HG03432 (cell line): ENCODE measurements at regions not wholly inside any gene's neighbourhood (a gene's known extent, or its start where the extent isn't known, plus 50 kb on each side); places are given as distances from the start of the nearest gene placed in this dataset.
"Not testable (repeated sequence)": the region's sequence is repeated elsewhere in the genome, so short reads cannot be mapped to it uniquely, and the experiment has no call there.

Source experiments
- ATAC-seq: cut with Tn5 transposase; IDR thresholded peaks from one replicate; pipeline ENCODE4 v1.9.1; 2021; ENCODE audit warnings: mild to moderate bottlenecking, moderate library complexity; ENCODE audit not compliant: unreplicated experiment

DNA sequence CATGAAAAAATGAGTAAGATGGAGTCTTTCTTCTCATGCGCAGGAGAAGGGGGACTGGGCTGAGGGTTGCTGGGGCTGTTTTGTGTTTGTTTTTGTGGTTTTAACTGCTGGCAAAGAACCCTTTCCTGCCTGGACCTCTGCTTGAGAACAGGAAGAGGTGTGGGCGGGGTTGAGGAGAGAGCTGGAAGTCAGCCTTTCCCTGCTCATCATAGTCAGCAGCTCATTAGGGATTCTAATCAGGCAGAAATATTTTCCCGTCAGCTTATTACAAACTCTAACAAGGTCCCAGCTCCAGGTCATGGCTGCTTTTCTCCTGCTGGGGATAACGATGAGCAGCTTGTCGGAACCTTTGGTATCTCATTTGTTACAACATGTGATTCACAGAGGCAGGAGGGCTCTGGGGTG, 185.0 kb upstream of the NRXN3 start:
- ATAC-seq: no peak

DNA sequence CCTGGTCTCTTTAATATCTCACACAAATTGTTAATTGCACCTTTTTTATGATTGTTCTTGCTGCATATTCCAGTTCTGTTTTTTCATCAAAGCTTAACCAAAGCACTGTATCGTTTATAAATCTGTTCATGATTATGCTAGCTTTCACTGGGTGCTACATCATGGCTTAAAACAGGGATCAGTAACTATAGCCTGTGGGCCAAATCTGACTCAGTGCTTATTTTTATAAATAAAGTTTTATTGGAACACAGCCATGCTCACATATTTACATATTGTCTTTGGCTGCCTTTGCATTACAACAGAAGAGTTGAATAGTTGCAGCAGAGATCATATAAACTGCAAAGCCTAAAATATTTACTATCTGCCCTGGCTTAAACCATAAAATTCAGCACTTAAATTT, 183.4 kb upstream of the NRXN3 start:
- ATAC-seq: no peak

DNA sequence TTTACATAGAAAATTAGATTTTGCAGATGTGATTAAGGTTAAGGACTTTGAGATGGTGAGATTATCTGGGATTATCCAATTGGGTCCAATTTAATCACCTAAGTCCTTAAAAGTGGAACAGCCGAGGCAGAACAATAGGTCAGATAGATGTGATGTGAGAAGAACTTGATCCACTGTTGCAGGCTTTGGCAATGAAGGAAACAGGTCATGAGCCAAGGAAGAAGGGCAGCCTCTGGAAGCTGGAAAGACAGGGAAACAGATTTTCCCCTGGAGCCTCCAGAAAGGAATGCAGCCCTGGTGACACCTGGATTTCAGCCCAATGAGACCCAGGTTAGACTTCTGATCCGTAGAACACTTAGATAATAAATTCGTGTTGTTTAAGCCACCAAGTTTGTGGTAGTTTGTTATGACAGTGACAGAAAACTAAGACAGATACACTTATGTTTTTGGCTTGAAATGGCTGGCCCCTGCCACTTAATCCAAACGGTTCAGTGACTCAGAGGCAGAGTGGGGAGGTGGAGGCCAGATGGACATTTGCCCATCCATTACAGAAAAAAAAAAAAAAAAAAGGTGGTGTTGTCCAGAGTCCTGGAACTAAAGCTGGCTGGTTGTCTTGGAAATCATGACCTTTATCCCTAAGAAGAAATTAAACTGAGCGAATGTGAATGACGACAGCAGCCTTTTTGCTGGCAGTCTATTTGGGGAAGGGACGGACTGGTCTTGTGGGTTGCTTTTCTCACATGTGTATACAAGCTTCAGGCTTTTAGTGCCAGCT, 181.9 kb upstream of the NRXN3 start:
- no peak for ATAC-seq

DNA sequence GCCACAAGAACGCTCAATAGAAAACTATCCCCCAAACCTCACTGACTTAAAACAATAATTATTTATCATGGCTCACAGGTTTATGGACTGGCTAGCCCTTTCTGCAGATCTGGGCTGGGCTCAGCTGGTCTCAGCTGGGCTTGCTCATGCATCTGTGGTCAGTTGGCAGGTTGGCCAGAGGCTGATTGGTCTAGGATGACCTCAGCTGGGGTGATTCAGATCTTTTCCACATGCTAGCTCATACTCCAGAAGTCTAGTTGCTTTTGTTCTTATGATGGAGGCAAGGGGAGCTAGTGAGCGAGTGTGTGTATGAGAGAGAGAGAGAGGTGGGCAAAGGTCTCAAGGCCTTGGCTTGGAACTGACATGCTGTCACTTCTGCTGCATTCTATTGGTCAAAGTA, 181.2 kb upstream of the NRXN3 start:
- no peak for ATAC-seq

DNA sequence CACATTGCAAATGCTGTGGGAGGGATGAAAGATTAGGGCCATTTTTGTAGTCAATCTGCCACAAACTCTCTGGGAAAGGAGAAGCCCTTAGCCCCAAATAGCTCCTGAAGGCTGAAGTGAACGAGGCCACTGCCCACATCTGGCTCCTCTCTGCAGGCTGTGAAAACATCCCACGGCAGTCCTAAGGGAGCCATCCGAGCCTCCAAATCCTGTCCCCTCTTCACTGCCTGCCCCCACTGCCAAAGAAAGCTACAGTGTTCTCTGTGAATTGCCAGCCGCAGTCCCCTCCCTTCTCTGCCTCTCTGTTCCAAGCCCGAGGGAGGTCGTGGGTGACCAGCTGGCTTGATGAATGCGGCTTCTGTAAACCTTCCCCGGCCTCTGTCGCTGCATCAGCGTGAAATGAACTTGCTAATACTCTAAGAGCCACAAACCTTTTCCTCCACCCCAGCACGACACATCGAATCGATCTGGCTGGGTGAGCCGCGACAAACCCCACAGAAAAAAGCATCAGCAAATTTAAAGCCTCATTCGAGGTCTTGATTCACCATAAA, 180.7 kb upstream of the NRXN3 start:
- no peak for ATAC-seq

DNA sequence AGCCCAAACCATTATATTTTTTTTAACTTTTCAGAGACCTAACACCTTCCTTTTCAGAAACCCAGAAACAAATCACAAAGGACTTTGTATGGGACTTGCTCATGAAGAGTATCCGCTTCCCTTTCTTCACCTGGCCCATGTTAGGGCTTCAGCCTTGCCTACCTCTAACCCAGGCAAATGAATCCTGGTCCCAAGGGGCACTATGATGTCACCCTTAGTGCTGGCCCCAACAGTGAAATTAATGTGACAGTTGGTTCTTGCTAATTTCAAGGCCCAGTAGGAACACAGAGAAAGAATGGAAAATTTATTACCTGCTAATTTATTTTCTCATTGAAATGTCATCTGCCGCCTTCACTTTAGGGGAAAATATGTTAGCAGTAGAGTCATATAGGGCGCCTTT, 179.8 kb upstream of the NRXN3 start:
- no peak for ATAC-seq

DNA sequence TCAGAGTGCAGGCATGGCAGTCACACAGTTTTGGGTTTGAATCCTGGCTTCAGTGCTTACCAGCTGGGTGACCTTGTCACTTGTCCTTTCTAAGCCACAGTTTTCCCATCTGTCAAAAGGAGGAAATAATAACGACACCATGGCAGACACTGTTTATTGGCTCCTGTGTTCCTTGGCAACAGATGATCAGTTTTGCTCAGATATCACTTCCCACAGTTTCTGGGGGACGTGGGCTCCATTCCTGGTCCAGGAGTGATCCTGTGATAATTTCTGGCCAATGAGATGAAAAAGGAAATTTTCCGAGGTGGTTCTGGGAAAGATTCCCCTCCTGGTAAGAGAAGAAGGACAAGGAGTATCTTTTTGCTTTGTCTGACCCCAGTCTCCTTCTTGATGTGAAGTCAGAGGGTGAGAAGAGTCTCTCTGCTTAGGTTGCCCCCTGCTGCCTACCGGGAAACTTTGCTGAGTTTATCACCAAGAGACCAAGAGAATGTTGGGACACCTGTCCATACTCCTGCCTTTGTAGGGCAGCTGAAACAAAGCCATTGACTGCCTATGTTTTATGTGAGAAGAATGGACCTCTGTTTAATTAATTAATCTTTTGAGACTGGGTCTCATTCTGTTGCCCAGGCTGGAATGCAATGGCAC, 178.9 kb upstream of the NRXN3 start:
- no peak for ATAC-seq

DNA sequence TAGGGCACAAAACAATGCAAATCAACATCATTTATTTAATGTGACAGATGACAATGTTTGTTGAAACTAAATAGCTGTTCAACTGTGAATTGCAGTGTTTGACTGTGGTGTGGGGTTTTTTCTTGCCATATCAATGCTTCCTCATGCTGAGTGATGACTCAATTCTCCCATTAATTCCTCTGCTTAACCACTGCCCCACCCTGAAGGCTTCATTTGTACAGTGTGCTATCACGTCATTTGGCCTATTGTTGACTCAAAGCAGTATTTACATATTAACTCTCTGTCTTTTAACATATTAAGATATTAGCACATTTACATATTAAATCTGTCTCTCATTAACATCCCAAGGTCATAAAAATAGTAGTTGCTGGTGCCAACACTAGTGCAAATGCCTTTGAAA, 164.8 kb upstream of the NRXN3 start:
- no peak for ATAC-seq

DNA sequence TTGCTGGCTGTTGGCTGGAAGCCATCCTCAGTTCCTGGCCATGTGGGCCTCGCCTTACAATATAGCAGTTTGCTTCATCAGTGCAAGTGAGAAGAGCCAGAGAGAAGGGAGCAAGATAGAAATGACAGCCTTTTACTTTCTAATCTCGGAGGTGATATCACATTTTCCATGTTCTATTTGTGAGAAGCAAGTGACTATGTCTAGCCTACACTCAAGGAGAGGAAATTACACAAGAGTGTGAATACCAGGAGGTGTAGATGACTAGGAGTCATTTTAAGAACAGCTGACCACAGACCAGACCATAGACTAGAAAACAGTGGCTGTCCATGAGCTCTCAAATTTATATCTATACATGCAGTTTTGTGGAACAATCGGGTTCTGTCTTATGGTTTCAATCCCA, 163.0 kb upstream of the NRXN3 start:
- ATAC-seq: no peak

DNA sequence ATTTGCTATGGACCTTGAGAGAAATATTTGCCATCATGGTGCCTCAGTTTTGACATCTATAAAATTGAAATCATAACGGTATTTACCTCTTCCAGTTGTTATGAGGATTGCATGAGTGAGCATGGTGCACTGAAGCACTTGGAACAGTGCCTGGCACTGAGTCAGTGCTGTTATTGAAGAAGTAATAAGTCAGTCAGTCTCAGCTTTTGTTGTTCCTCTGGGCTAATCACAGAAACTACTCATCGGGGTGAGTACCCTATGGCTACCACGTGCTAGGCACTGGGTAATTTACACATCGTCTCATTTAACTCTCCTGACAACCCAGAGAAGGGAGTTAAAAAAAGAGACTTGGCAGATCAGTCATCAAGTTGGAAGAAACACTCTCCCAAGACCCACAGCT, 159.5 kb upstream of the NRXN3 start:
- ATAC-seq: no peak

DNA sequence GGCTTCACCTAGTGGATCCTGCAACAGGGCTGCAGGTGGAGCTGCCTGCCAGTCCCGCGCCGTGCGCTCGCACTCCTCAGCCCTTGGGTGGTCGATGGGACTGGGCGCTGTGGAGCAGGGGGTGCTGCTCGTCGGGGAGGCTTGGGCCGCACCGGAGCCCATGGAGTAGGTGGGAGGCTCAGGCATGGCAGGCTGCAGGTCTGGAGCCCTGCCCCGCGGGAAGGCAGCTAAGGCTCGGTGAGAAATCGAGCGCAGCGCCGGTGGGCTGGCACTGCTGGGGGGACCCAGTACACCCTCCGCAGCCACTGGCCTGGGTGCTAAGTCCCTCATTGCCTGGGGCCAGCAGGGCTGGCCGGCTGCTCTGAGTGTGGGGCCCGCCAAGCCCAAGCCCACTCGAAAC, 156.3 kb upstream of the NRXN3 start:
- ATAC-seq: not testable (repeated sequence)

DNA sequence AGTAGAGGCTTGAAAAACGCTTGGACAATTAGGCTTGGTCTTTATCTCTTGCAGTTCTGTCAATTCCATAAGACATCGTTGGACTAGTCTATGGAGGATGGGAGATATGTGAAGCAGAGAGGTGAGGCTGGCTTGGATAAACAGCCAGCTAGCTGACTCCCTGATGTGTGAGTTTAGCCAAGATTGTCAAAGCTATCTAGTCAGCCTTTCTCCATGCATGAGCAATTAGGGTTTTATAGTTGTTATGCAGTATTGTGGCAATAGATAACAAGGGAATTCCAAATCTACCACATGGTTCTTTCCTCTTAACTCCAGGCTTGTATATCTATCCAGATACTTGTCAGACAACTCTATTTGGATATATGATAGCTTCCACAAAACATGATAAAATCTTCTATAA, 153.6 kb upstream of the NRXN3 start:
- ATAC-seq: no peak

DNA sequence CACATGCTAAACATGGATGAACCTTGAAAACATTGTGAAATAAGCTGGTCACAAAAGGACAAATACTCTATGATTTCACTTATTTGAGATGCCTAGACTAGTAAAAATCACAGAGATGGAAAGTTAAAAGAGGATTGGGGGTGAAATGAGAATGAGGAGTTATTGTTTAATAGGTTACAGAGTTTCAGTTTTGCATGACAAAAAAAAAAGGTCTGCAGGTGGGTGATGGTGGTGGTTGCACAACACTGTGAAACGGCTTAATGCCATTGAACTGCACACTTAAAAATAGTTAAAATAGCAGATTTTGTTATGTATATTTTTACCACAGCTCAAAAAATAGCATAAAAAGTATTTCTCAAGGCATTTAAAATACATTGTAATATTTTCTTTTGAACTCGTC, 151.9 kb upstream of the NRXN3 start:
- ATAC-seq: no peak

DNA sequence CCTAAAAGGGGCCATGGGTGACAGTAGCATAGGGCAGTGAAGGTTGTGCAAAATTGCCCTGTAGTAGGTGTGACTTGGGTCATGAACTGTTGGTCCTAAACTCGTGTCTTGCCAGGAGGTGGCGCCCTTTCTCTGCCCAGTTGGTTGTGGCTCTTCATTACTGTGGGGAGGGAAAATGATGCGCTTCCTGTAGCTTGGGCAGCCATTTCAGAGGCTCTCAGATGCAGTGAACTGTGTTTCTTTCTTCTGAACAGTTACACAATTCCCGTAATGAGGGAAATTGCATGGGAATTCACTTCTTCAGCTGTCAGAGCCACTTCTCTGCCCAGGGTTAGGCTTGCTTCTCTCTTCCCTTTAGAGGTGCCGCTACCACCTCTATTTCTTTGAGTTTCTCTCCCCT, 148.1 kb upstream of the NRXN3 start:
- ATAC-seq: peak; percentile 94

DNA sequence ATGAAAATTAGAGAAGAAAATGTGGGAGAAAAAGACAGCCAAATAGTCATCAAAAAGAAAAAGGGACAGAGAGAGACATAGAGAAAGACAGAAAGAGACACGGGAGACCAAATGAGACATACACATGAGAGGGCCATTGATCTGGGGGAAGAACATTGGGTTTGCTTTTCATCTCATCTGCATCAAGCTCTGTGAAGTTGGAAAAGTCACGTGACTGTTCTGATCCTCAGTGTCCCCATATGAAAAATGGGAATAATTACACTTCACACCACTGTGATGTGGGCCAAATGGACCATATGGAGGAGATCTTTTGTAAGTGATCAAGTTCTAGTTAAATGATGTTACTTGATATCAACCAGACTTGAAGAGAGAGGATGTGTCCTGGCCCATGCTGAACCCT, 147.1 kb upstream of the NRXN3 start:
- ATAC-seq: no peak

DNA sequence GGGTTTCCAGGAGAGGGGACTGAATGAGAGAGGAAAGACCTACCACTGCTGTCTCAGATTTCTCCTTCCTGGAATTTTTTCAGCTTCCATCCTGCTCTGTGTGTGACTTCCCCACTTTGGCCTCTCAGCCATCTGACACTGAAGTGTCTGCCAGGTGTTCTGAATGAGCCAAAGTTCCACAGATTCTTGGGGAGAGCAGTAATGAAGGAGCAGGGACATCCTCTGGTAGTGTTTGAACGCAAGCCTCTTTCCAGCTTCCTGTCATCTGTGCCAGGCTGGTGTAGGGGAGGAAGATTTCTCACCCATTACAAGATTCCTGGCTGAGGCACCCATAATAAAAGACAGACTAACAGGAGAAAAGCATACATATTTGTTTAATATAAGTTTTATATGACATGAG, 141.7 kb upstream of the NRXN3 start:
- no peak for ATAC-seq

DNA sequence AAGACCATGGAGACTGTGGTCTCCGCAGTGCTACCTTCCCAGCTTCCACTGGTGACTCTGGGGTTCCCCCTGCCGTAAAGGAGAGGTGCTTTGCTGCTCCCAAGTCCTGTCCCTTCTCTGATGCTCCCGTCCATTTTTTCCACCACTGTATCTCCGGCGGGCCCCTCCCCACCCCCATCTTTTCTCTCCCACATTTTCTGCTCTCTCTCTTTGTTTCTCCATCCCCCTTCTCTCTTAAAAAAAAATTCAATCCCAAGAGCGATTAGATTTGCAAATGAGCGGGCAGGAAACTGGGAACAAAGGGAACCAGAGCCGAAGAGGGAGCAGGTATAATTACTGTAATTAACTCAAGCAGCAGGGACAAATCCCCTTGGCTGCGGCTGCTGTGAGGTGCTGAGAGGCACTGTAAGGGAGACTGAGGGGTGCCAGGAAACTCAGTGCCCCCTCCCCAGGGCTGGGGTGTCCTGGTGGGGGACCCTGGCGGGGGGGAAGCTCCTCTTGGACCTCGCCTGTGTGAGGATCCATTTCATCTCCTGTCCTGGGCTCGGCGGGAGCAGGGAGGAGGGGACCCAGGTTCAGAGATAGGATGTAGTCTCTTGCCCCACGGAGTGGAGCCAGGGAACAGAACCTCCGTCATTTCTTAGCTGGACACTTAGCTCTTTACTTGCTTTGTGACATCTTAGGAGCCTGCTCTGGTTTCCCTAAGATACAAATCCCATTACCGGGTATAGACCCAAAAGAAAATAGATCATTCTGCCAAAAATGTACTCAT, 140.4 kb upstream of the NRXN3 start:
- ATAC-seq: no peak

DNA sequence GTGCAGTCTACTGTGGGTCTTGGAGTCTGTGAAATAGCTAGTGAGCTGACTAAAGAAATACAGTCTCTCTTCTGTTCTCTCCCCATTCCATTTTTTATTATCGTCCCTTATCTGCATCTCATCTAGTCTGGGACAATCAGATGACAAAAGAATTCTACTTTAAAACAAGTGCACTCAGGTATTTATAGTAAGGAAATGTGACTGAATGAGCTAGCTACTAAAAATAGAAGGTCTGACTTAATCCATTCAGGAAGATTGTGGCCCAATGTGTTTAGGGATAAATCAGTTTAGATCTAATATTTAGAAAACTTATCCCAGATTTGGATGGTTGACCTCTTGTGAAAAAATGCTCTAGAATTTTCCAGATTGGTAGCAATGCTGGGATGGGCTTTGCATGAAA, 126.8 kb upstream of the NRXN3 start:
- ATAC-seq: no peak

DNA sequence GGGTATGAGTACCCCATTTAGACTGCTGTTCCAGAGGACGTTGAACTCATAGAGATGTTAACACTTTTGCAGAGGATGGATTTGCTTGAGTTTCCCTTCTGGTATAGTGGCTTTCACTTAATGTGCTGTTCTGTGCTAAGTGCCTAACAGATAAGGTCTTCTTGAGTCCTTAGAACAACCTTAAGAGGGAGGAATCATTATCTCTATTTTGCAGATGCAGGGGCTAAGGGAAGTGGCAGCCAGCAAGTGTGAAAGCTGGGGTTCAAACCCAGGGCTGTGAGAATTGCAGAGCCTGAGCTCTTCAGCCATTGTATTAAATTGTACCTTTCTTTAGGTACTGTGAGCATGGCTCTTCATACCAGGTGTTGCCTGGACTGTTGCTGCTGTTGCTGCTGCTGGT, 122.1 kb upstream of the NRXN3 start:
- ATAC-seq: no peak

DNA sequence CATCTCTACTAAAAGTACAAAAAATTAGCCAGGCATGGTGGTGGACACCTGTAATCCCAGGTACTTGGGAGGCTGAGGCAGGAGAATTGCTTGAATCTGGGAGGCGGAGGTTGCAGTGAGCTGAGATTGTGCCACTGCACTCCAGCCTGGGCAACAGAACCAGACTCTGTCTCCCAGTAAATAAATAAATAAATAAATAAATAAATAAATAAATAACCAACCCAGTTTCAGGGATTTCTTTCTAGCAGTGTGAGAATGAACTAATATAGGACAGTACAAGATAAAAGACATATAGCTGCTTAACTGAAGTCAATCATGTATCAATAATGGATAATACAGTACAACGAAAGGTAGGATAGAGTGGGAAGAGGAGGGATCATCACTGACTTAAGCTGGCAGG, 113.3 kb upstream of the NRXN3 start:
- ATAC-seq: not testable (repeated sequence)

DNA sequence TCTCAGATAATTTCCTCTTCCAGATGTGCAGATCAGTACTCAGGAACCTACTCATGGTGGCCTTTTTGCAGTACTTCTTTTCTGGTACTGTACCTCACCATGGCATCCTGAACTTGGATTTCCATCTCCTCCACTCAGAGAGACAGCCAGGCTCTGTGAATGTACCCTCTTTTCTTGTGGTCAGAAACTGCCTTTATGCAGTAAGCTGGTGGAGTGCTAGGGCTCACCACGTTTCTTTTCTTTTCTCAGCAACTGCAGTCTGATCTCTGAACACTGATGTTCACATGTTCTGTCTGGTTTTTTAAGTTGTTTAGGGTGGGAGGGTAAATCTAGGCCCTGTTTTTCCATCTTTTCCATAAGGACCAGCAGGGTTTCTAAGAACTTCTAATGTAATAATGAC, 99.8 kb upstream of the NRXN3 start:
- ATAC-seq: no peak

DNA sequence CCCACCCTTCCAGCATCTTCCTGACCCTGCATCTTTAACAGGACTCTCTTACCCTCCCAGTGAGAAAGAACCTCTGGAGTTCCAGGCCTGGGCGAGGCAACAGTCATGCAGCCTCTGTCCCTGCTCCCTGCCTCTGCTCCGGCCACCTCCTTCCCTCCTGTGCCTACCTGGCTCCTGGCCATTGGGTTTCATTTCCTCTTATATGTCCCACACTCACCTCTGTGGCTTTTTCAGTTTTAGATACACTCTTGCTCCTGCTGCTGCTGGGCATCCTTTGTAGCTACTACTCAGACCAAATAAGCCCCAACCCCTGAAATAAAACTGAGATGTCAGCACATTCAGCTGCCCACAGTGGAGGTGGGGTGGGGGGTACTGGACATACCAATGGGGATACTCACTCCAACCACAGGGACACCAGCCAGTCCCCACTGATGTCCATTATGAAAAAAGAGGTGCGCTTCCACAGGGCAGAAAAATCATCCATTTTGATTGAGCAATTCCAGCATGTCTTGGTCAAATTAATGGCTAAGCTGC, 99.1 kb upstream of the NRXN3 start:
- no peak for ATAC-seq
